ENCODE measurements at regions not wholly inside any gene's neighbourhood (a gene's known extent, or its start where the extent isn't known, plus 50 kb on each side); places are given as distances from the start of the nearest gene placed in this dataset.

- DNase-seq = peak in 1 of 2 donors; percentile 81
- peaks cover 12 to 21% (median 16%) of the 10 kb centered on the region in 4 donors for H3K4me1 ChIP-seq
- H3K27me3 ChIP-seq = no peaks in the 10 kb centered on the region
- H3K27ac ChIP-seq = peak overlapping the region; percentile 60 to 69 (median 66)
- ATAC-seq (ENCODE audit: low FRiP score in 2 of 2) = peak; percentile 83 to 84
- TF ChIP-seq POLR2AphosphoS5 (IDR thresholded peaks at IDR 0.05) (peak in 1 of 2 donors; percentile 21), EP300 (IDR thresholded peaks at IDR 0.05) (peak in 1 of 4 donors; percentile 50), CTCF (IDR thresholded peaks at IDR 0.05) (no peak), POLR2A (IDR thresholded peaks at IDR 0.05) (peak in 1 of 4 donors; percentile 39)
- 44 to 84% methylated on average over 3 of the region's 3 CpGs for WGBS, 2 donors
- H3K36me3 ChIP-seq = no peaks in the 10 kb centered on the region
- peaks cover 0 to 13% (median 5%) of the 10 kb centered on the region in 4 donors for H3K9me3 ChIP-seq
- no peak overlapping the region for H3K4me3 ChIP-seq
These were observed 182.2 kb upstream of the ANKRD55 start for GRCh38 chr5:56415356-56415765.

- Histone ChIP-seq H3K27ac (peak overlapping the region; percentile 36 to 69 (median 66)), H3K4me1 (peaks cover 12 to 21% (median 16%) of the 10 kb centered on the region in 4 donors), H3K27me3 (no peaks in the 10 kb centered on the region), H3K4me3 (no peak overlapping the region), H3K36me3 (no peaks in the 10 kb centered on the region), H3K9me3 (peaks cover 0 to 3% (median 0%) of the 10 kb centered on the region in 4 donors)
- ATAC-seq (ENCODE audit: low FRiP score in 2 of 2) (peak in 1 of 2 donors; percentile 63), DNase-seq (no peak)
- no peak for TF ChIP-seq CTCF (IDR thresholded peaks at IDR 0.05)
- no peak for TF ChIP-seq POLR2AphosphoS5 (IDR thresholded peaks at IDR 0.05)
- no peak for TF ChIP-seq POLR2A (IDR thresholded peaks at IDR 0.05)
- TF ChIP-seq EP300 (IDR thresholded peaks at IDR 0.05) = no peak
- 53 to 58% methylated on average over 3 of the region's 3 CpGs for WGBS, 2 donors
These were observed 180.9 kb upstream of the ANKRD55 start for GRCh38 chr5:56414066-56414465.

GRCh38 chr5:56413546-56413945, 180.4 kb upstream of the ANKRD55 start:
- no peak for ATAC-seq (ENCODE audit: low FRiP score in 2 of 2)
- 68 to 72% methylated on average over 4 of the region's 4 CpGs for whole genome bisulfite sequencing, 2 donors
- TF ChIP-seq POLR2AphosphoS5 (IDR thresholded peaks at IDR 0.05) (no peak), EP300 (IDR thresholded peaks at IDR 0.05) (no peak), POLR2A (IDR thresholded peaks at IDR 0.05) (no peak)
- DNase-seq = no peak
- Histone ChIP-seq H3K27me3 (no peaks in the 10 kb centered on the region), H3K9me3 (no peaks in the 10 kb centered on the region), H3K36me3 (no peaks in the 10 kb centered on the region), H3K4me3 (no peak overlapping the region), H3K4me1 (peaks cover 12 to 21% (median 16%) of the 10 kb centered on the region in 4 donors), H3K27ac (peak overlapping the region in 2 of 4 donors; percentile 29 to 69)

GRCh38 chr5:56412601-56413379, 179.7 kb upstream of the ANKRD55 start:
- ATAC-seq (ENCODE audit: low FRiP score in 2 of 2) = peak in 1 of 2 donors; percentile 77
- Histone ChIP-seq H3K4me1 (peaks cover 12 to 21% (median 16%) of the 10 kb centered on the region in 4 donors), H3K36me3 (no peaks in the 10 kb centered on the region), H3K9me3 (no peaks in the 10 kb centered on the region), H3K4me3 (no peak overlapping the region), H3K27ac (peak overlapping the region in 3 of 4 donors; percentile 13 to 69 (median 29)), H3K27me3 (no peaks in the 10 kb centered on the region)
- DNase-seq = peak in 1 of 2 donors; percentile 81
- TF ChIP-seq POLR2AphosphoS5 (IDR thresholded peaks at IDR 0.05) = peak in 1 of 2 donors; percentile 21
- TF ChIP-seq POLR2A (IDR thresholded peaks at IDR 0.05) = peak in 1 of 4 donors; percentile 19
- no peak for TF ChIP-seq CTCF (IDR thresholded peaks at IDR 0.05)
- no peak for TF ChIP-seq EP300 (IDR thresholded peaks at IDR 0.05)
- WGBS, 2 donors = 61 to 63% methylated on average over 9 of the region's 9 CpGs

- no peaks in the 10 kb centered on the region for H3K9me3 ChIP-seq
- no peak overlapping the region for H3K4me3 ChIP-seq
- WGBS, 2 donors = 92 to 94% methylated on average over 6 of the region's 6 CpGs
- H3K27me3 ChIP-seq = no peaks in the 10 kb centered on the region
- DNase-seq (peak in 1 of 2 donors; percentile 22), ATAC-seq (ENCODE audit: low FRiP score in 2 of 2) (no peak)
- H3K36me3 ChIP-seq = no peaks in the 10 kb centered on the region
- TF ChIP-seq POLR2AphosphoS5 (IDR thresholded peaks at IDR 0.05) (no peak), EP300 (IDR thresholded peaks at IDR 0.05) (no peak), POLR2A (IDR thresholded peaks at IDR 0.05) (no peak), CTCF (IDR thresholded peaks at IDR 0.05) (no peak)
- H3K4me1 ChIP-seq = peaks cover 9 to 16% (median 12%) of the 10 kb centered on the region in 4 donors
- no peak overlapping the region for H3K27ac ChIP-seq
These were observed 177.6 kb upstream of the ANKRD55 start for GRCh38 chr5:56410696-56411095.

Measured in upper lobe of left lung (tissue), 6 donors.